ENCODE measurements at regions not wholly inside any gene's neighbourhood (a gene's known extent, or its start where the extent isn't known, plus 50 kb on each side); places are given as distances from the start of the nearest gene placed in this dataset.
"Not testable (repeated sequence)": the region's sequence is repeated elsewhere in the genome, so short reads cannot be mapped to it uniquely, and the experiment has no call there.

GRCh38 chr2:105691947-105692390 is 52.7 kb upstream of the NCK2 start:
- no peak for DNase-seq

GRCh38 chr2:105690566-105690965 is 54.1 kb upstream of the NCK2 start:
- DNase-seq, result no peak

GRCh38 chr2:105689484-105689883 is 55.2 kb upstream of the NCK2 start:
- DNase-seq, result no peak

GRCh38 chr2:105688946-105689345 is 55.8 kb upstream of the NCK2 start:
- DNase-seq, result no peak

GRCh38 chr2:105686588-105686987 is 58.1 kb upstream of the NCK2 start:
- DNase-seq, result no peak

GRCh38 chr2:105683011-105683492 is 61.7 kb upstream of the NCK2 start:
- no peak for DNase-seq

- no peak for DNase-seq
These were observed 62.3 kb upstream of the NCK2 start for GRCh38 chr2:105682401-105682800.

GRCh38 chr2:105681927-105682326 is 62.8 kb upstream of the NCK2 start:
- DNase-seq, result no peak

GRCh38 chr2:105680357-105680756 is 64.4 kb upstream of the NCK2 start:
- DNase-seq, result no peak

GRCh38 chr2:105678346-105678745 is 66.4 kb upstream of the NCK2 start:
- DNase-seq, result no peak

- no peak for DNase-seq
These were observed 66.8 kb upstream of the NCK2 start for GRCh38 chr2:105677901-105678300.

- no peak for DNase-seq
These were observed 68.9 kb upstream of the NCK2 start for GRCh38 chr2:105675841-105676240.

GRCh38 chr2:105674859-105675541 is 69.7 kb upstream of the NCK2 start:
- DNase-seq, result no peak

- DNase-seq, result no peak
These were observed 70.3 kb upstream of the NCK2 start for GRCh38 chr2:105674401-105674800.

- no peak for DNase-seq
These were observed 73.6 kb upstream of the NCK2 start for GRCh38 chr2:105671156-105671555.

GRCh38 chr2:105669384-105669891 is 75.3 kb upstream of the NCK2 start:
- DNase-seq, result no peak

- DNase-seq, result no peak
These were observed 79.2 kb upstream of the NCK2 start for GRCh38 chr2:105665480-105665879.

- no peak for DNase-seq
These were observed 84.2 kb upstream of the NCK2 start for GRCh38 chr2:105660489-105660888.

- not testable (repeated sequence) for DNase-seq
These were observed 88.7 kb upstream of the NCK2 start for GRCh38 chr2:105655723-105656606.

- DNase-seq, result no peak
These were observed 89.5 kb upstream of the NCK2 start for GRCh38 chr2:105655244-105655643.

- DNase-seq, result no peak
These were observed 90.2 kb upstream of the NCK2 start for GRCh38 chr2:105654474-105655004.

GRCh38 chr2:105653302-105653701 is 91.4 kb upstream of the NCK2 start:
- DNase-seq, result no peak

- no peak for DNase-seq
These were observed 92.5 kb upstream of the NCK2 start for GRCh38 chr2:105652014-105652796.

Data from GF-D8 (cell line).